K562 (cell line): ENCODE measurements at regions not wholly inside any gene's neighbourhood (a gene's known extent, or its start where the extent isn't known, plus 50 kb on each side); places are given as distances from the start of the nearest gene placed in this dataset.

Source experiments
- ATAC-seq: fragments of 200-7000 bp; cut with Tn5 transposase; 3 replicates; pipeline ENCODE4 v1.9.1; 2020; ENCODE audit warnings: moderate library complexity
- BruUV-seq: library from RNA; stranded (reverse); fragments of 400-500 nt; replicated peaks from 2 replicates; lab custom pipeline; 2021; lab: Mats Ljungman, UMichigan
- CTCF ChIA-PET: fragments of 300-600 bp; formaldehyde crosslinking; extraction: SDS; loops from one replicate; lab custom pipeline; 2021; ENCODE audit warnings: low intra/inter-chr PET ratio; lab: Yijun Ruan, JAX
- POLR2A ChIA-PET: fragments of 300-600, 350-650 bp; sonication (Branson Sonifier 250); formaldehyde crosslinking; extraction: SDS; loops from one replicate; lab custom pipeline; 2021; ENCODE audit warnings: antibody characterized with exemption, inconsistent platforms; lab: Yijun Ruan, JAX
- DNase-seq, 4 experiments: peaks; one replicate each; pipeline versions ENCODE4 v3.0.0 to v3.0.0-alpha.2; 2011 to 2018; ENCODE audit warnings: low spot score in 3 of 4, mixed read lengths in 3 of 4; ENCODE audit errors: extremely low read depth in 1 of 4
- FAIRE-seq: peaks from 2 replicates; lab custom pipeline; 2011; peaks lifted over from hg19 to GRCh38; lab: Jason Lieb, UNC
- H2AFZ ChIP-seq: 2 replicates; pipeline ENCODE4 v1.6.0; 2011; ENCODE audit warnings: low read depth, low read length, control low read depth, inconsistent platforms
- H3K27ac ChIP-seq: fragments of 200-600 bp; 3 replicates; pipeline ENCODE4 v1.8.0; 2011; ENCODE audit warnings: low read depth, mild to moderate bottlenecking, control low read depth, inconsistent platforms, low read length, moderate library complexity, mixed read lengths; ENCODE audit errors: extremely low read depth
- H3K27me3 ChIP-seq, 2 experiments: fragments of 300-600 bp in 1 of 2; 2 replicates in 1 of 2; 3 replicates in 1 of 2; pipeline versions ENCODE4 v1.6.0 to v1.8.0; 2011; ENCODE audit warnings: inconsistent platforms in 2 of 2, low read length in 2 of 2, mild to moderate bottlenecking in 1 of 2, mixed read lengths in 1 of 2, moderate library complexity in 1 of 2; ENCODE audit not compliant: control insufficient read depth in 2 of 2, insufficient read depth in 2 of 2
- H3K36me3 ChIP-seq: fragments of 300-600 bp; 3 replicates; pipeline ENCODE4 v1.8.0; 2011; ENCODE audit warnings: mild to moderate bottlenecking, low read length, inconsistent platforms; ENCODE audit not compliant: control insufficient read depth, insufficient read depth
- H3K4me1 ChIP-seq, 2 experiments: fragments of 200-600 bp in 1 of 2; replicated peaks in 1 of 2; 2 replicates in 1 of 2; 3 replicates in 1 of 2; pipeline versions ENCODE4 v1.5.1 to v1.8.0; 2011; ENCODE audit warnings: inconsistent platforms in 2 of 2, low read length in 2 of 2, mild to moderate bottlenecking in 1 of 2, mixed read lengths in 1 of 2, moderate library complexity in 1 of 2; ENCODE audit not compliant: control insufficient read depth in 2 of 2, insufficient read depth in 2 of 2
- H3K4me2 ChIP-seq: 2 replicates; pipeline ENCODE4 v1.6.1; 2011; ENCODE audit warnings: low read length, control low read depth, inconsistent platforms, mixed read lengths; ENCODE audit not compliant: insufficient read depth
- H3K4me3 ChIP-seq: fragments of 200-600 bp; sonication (generic), shearing (Covaris generic); 2 replicates; pipeline ENCODE4 v1.5.1; 2016; ENCODE audit warnings: control low read depth, inconsistent platforms
- H3K79me2 ChIP-seq: fragments of 200-600 bp; 3 replicates; pipeline ENCODE4 v1.8.0; 2011; ENCODE audit warnings: low read length, inconsistent platforms; ENCODE audit not compliant: control insufficient read depth, insufficient read depth
- H3K9ac ChIP-seq, 2 experiments: 2 replicates each; pipeline versions ENCODE4 v1.6.0 to v1.6.1; 2011; ENCODE audit warnings: low read depth in 2 of 2, low read length in 2 of 2, control low read depth in 1 of 2, inconsistent platforms in 1 of 2, mild to moderate bottlenecking in 1 of 2, mixed read lengths in 1 of 2; ENCODE audit not compliant: insufficient read depth in 1 of 2
- H3K9me1 ChIP-seq: one replicate; pipeline ENCODE4 v1.6.0; 2011; ENCODE audit warnings: inconsistent platforms, mild to moderate bottlenecking, low read length, moderate library complexity; ENCODE audit not compliant: control insufficient read depth, insufficient read depth
- H3K9me3 ChIP-seq: replicated peaks from 2 replicates; pipeline ENCODE4 v1.5.1; 2011; ENCODE audit warnings: low read depth, low read length, inconsistent platforms; ENCODE audit not compliant: control insufficient read depth, insufficient read depth
- H4K20me1 ChIP-seq: replicated peaks from 2 replicates; pipeline ENCODE4 v1.6.1; 2011; ENCODE audit warnings: low read length, inconsistent platforms, mixed read lengths; ENCODE audit not compliant: control insufficient read depth, insufficient read depth
- ARID1B ChIP-seq: fragments of 450-650 bp; IDR thresholded peaks from 2 replicates; pipeline ENCODE4 v1.6.1; 2016; ENCODE audit warnings: antibody characterized with exemption, mild to moderate bottlenecking, inconsistent platforms
- BRF1 ChIP-seq: IDR thresholded peaks from 3 replicates; pipeline ENCODE4 v1.6.1; 2011; ENCODE audit warnings: borderline replicate concordance, mild to moderate bottlenecking; ENCODE audit not compliant: insufficient read length; ENCODE audit errors: extremely low read depth
- CTBP1 ChIP-seq: fragments of 450-650 bp; IDR thresholded peaks from 2 replicates; pipeline ENCODE4 v1.6.1; 2016; ENCODE audit warnings: borderline replicate concordance
- KAT2B ChIP-seq: IDR thresholded peaks from one replicate; pipeline ENCODE4 v1.6.1; 2012; ENCODE audit warnings: low read depth, mild to moderate bottlenecking, control low read depth, inconsistent platforms, low read length, moderate library complexity
- KDM1A ChIP-seq, 2 experiments: fragments of 450-650 bp; IDR thresholded peaks; 2 replicates each; pipeline ENCODE4 v1.6.1; 2016; ENCODE audit warnings: mild to moderate bottlenecking in 2 of 2
- KLF10 ChIP-seq: fragments of 250-450 bp; sonication (Bioruptor Pico); IDR thresholded peaks from 2 replicates; pipeline ENCODE4 v1.6.1; 2021; ENCODE audit warnings: matching md5 sums
- MNT ChIP-seq, 2 experiments: fragments of 450-650 bp; conservative IDR thresholded peaks; 2 replicates each; pipeline ENCODE4 v1.6.1; 2017; ENCODE audit warnings: mild to moderate bottlenecking in 2 of 2, moderate library complexity in 2 of 2
- NELFE ChIP-seq: IDR thresholded peaks from 2 replicates; pipeline ENCODE4 v1.6.1; 2011; ENCODE audit warnings: mild to moderate bottlenecking; ENCODE audit not compliant: insufficient read depth, insufficient read length
- NFIX ChIP-seq: fragments of 250-450 bp; sonication (Bioruptor Pico); IDR thresholded peaks from 2 replicates; pipeline ENCODE4 v1.4.0; 2020; ENCODE audit warnings: low read depth, mild to moderate bottlenecking, moderate library complexity
- RAD51 ChIP-seq: fragments of 450-650 bp; IDR thresholded peaks from 2 replicates; pipeline ENCODE4 v1.7.1; 2016; ENCODE audit warnings: low read depth, mild to moderate bottlenecking, borderline replicate concordance
- SPI1 ChIP-seq: IDR thresholded peaks from 2 replicates; pipeline ENCODE4 v1.6.1; 2011; ENCODE audit warnings: low read depth, low read length, control low read depth, borderline replicate concordance
- TAF9B ChIP-seq: fragments of 450-650 bp; IDR thresholded peaks from 2 replicates; pipeline ENCODE4 v1.6.1; 2018; ENCODE audit warnings: mild to moderate bottlenecking; ENCODE audit not compliant: partially characterized antibody
- TEAD2 ChIP-seq: fragments of 450-650 bp; IDR thresholded peaks from 2 replicates; pipeline ENCODE4 v1.6.1; 2016; ENCODE audit warnings: missing genetic modification characterization, control low read depth, missing compliant biosample characterization
- THAP7 ChIP-seq: fragments of 250-450 bp; sonication (Bioruptor Pico); IDR thresholded peaks from 2 replicates; pipeline ENCODE4 v1.5.0; 2021
- ZBED1 ChIP-seq: IDR thresholded peaks from 2 replicates; pipeline ENCODE4 v1.6.1; 2014
- ZC3H8 ChIP-seq: fragments of 450-650 bp; IDR thresholded peaks from 2 replicates; pipeline ENCODE4 v1.6.1; 2017
- ZNF707 ChIP-seq: fragments of 250-450 bp; sonication (Bioruptor Pico); conservative IDR thresholded peaks from 2 replicates; pipeline ENCODE4 v1.8.0; 2022; ENCODE audit warnings: inconsistent platforms, mild to moderate bottlenecking, moderate library complexity
- ZNF766 ChIP-seq: fragments of 200-800 bp; sonication (Bioruptor generic); conservative IDR thresholded peaks from 2 replicates; pipeline ENCODE4 v1.6.1; 2016; ENCODE audit warnings: missing genetic modification characterization, missing compliant biosample characterization
- WGBS: fragments of 100-300 bp; shearing (Covaris generic); methylation state at CpG from one replicate; pipeline ENCODE4 v1.1.6; 2016; ENCODE audit warnings: low coverage, mixed read lengths; ENCODE audit not compliant: insufficient coverage; ENCODE audit errors: missing lambda C conversion rate; 5-methylcytosine and 5-hydroxymethylcytosine counted together
- in situ Hi-C: fragments of 300-500 bp; cut with MboI; formaldehyde crosslinking; loops from 4 replicates; pipeline ENCODE4 v1.15.0; 2018; ENCODE audit warnings: inconsistent platforms, mixed read lengths
- intact Hi-C: fragments of 100-400 bp; cut with micrococcal nuclease; formaldehyde crosslinking; loops from 2 replicates; pipeline ENCODE4 v1.14.2; 2022
- TF ChIP-seq, protein P1 (sequence below): IDR thresholded peaks from 3 replicates; pipeline ENCODE4 v1.6.1; 2011; ENCODE audit warnings: borderline replicate concordance, mild to moderate bottlenecking; ENCODE audit not compliant: insufficient read length, insufficient read depth
- TF ChIP-seq, protein P2 (sequence below): sonication (generic); formaldehyde crosslinking; IDR thresholded peaks from 2 replicates; pipeline ENCODE4 v1.8.1; 2023; ENCODE audit warnings: mild to moderate bottlenecking, missing genetic modification reagents

GRCh38 chr1:76006234-76006633 is 68.3 kb upstream of the ST6GALNAC3 start:
- Histone ChIP-seq H3K27ac (no peak overlapping the region), H3K4me2 (no peak overlapping the region), H3K9me3 (no peaks in the 10 kb centered on the region), H4K20me1 (no peaks in the 10 kb centered on the region), H3K9me1 (no peaks in the 10 kb centered on the region), H2AFZ (no peak overlapping the region), H3K79me2 (no peaks in the 10 kb centered on the region), H3K4me1 (no peaks in the 10 kb centered on the region), H3K27me3 (no peaks in the 10 kb centered on the region), H3K9ac (no peak overlapping the region), H3K36me3 (no peaks in the 10 kb centered on the region), H3K4me3 (no peak overlapping the region)
- POLR2A ChIA-PET: no interaction called here
- no TSS peak for BruUV-seq
- FAIRE-seq (no peak), DNase-seq (no peak), ATAC-seq (no peak)
- 0% methylated on average over 1 of the region's 1 CpG for WGBS
- TF ChIP-seq, protein P1, sequence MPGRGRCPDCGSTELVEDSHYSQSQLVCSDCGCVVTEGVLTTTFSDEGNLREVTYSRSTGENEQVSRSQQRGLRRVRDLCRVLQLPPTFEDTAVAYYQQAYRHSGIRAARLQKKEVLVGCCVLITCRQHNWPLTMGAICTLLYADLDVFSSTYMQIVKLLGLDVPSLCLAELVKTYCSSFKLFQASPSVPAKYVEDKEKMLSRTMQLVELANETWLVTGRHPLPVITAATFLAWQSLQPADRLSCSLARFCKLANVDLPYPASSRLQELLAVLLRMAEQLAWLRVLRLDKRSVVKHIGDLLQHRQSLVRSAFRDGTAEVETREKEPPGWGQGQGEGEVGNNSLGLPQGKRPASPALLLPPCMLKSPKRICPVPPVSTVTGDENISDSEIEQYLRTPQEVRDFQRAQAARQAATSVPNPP: no peak
- TF ChIP-seq MNT (conservative IDR thresholded peaks at IDR 0.05): no peak
- TF ChIP-seq ZNF707: no peak
- TF ChIP-seq RAD51: no peak
- TF ChIP-seq SPI1: no peak
- no peak for TF ChIP-seq TAF9B
- no peak for TF ChIP-seq NELFE
- TF ChIP-seq ZC3H8: no peak
- TF ChIP-seq TEAD2 (tag): no peak
- TF ChIP-seq KDM1A (IDR thresholded peaks at IDR 0.05): no peak
- no peak for TF ChIP-seq KAT2B
- TF ChIP-seq, protein P2, sequence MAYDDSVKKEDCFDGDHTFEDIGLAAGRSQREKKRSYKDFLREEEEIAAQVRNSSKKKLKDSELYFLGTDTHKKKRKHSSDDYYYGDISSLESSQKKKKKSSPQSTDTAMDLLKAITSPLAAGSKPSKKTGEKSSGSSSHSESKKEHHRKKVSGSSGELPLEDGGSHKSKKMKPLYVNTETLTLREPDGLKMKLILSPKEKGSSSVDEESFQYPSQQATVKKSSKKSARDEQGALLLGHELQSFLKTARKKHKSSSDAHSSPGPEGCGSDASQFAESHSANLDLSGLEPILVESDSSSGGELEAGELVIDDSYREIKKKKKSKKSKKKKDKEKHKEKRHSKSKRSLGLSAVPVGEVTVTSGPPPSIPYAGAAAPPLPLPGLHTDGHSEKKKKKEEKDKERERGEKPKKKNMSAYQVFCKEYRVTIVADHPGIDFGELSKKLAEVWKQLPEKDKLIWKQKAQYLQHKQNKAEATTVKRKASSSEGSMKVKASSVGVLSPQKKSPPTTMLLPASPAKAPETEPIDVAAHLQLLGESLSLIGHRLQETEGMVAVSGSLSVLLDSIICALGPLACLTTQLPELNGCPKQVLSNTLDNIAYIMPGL (CRISPR knock-in tag): no peak
- no peak for TF ChIP-seq KLF10
- TF ChIP-seq BRF1: no peak
- no peak for TF ChIP-seq THAP7 (CRISPR knock-in tag)
- TF ChIP-seq ZBED1: no peak
- TF ChIP-seq NFIX (CRISPR knock-in tag): no peak
- TF ChIP-seq ARID1B: no peak
- no peak for TF ChIP-seq CTBP1
- TF ChIP-seq ZNF766 (CRISPR knock-in tag): no peak
- intact Hi-C loops (no loop called here), in situ Hi-C loops (no loop called here)
- CTCF ChIA-PET: no interaction called here
